ENCODE measurements at regions not wholly inside any gene's neighbourhood (a gene's known extent, or its start where the extent isn't known, plus 50 kb on each side); places are given as distances from the start of the nearest gene placed in this dataset.

GRCh38 chrX:139204571-139204897 lies 326.0 kb upstream of the F9 start:
- H3K4me1 ChIP-seq (ENCODE audit: insufficient read depth) = no peaks in the 10 kb centered on the region
- H3K27me3 ChIP-seq = peaks cover 14% of the 10 kb centered on the region
- no peaks in the 10 kb centered on the region for H4K20me1 ChIP-seq (ENCODE audit: insufficient read depth, poor library complexity, severe bottlenecking)
- H3K4me2 ChIP-seq = peak overlapping the region; percentile 79
- no peaks in the 10 kb centered on the region for H3K36me3 ChIP-seq (replicated peaks; ENCODE audit: insufficient read depth, low read depth)
- peak overlapping the region; percentile 35 for H3K4me3 ChIP-seq
- TF ChIP-seq EZH2phosphoT487 (IDR thresholded peaks at IDR 0.05; ENCODE audit: low read depth, severe bottlenecking, unreplicated experiment) (no peak), CTCF (IDR thresholded peaks at IDR 0.05; ENCODE audit: poor library complexity) (no peak), EZH2 (IDR thresholded peaks at IDR 0.05; ENCODE audit: borderline replicate concordance) (no peak)
- 63% methylated on average over 20 of the region's 20 CpGs for whole genome bisulfite sequencing (ENCODE audit: low lambda C conversion rate, missing lambda C conversion rate)
- H3K9me3 ChIP-seq (ENCODE audit: low read depth) = no peaks in the 10 kb centered on the region
- peak overlapping the region; percentile 71 for H2AFZ ChIP-seq
- DNase-seq (ENCODE audit: low spot score) = no peak
- no peaks in the 10 kb centered on the region for H3K9me2 ChIP-seq (replicated peaks; ENCODE audit: insufficient read depth)
- no peaks in the 10 kb centered on the region for H3K79me2 ChIP-seq
- H3K27ac ChIP-seq = peak overlapping the region; percentile 2

GRCh38 chrX:139203651-139204570 lies 326.6 kb upstream of the F9 start:
- Histone ChIP-seq H4K20me1 (ENCODE audit: insufficient read depth, poor library complexity, severe bottlenecking) (no peaks in the 10 kb centered on the region), H3K27me3 (peaks cover 14% of the 10 kb centered on the region), H2AFZ (peak overlapping the region; percentile 71), H3K79me2 (no peaks in the 10 kb centered on the region), H3K9me3 (ENCODE audit: low read depth) (no peaks in the 10 kb centered on the region), H3K36me3 (replicated peaks; ENCODE audit: insufficient read depth, low read depth) (no peaks in the 10 kb centered on the region), H3K4me2 (peak overlapping the region; percentile 79), H3K27ac (peak overlapping the region; percentile 2), H3K4me3 (peak overlapping the region; percentile 35), H3K9me2 (replicated peaks; ENCODE audit: insufficient read depth) (no peaks in the 10 kb centered on the region), H3K4me1 (ENCODE audit: insufficient read depth) (no peaks in the 10 kb centered on the region)
- peak; percentile 38 for DNase-seq (ENCODE audit: low spot score)
- TF ChIP-seq EZH2 (IDR thresholded peaks at IDR 0.05; ENCODE audit: borderline replicate concordance) (peak; percentile 36), EZH2phosphoT487 (IDR thresholded peaks at IDR 0.05; ENCODE audit: low read depth, severe bottlenecking, unreplicated experiment) (no peak), CTCF (IDR thresholded peaks at IDR 0.05; ENCODE audit: poor library complexity) (peak; percentile 14)
- 33% methylated on average over 56 of the region's 99 CpGs for WGBS (ENCODE audit: low lambda C conversion rate, missing lambda C conversion rate)

GRCh38 chrX:139202742-139203420 lies 327.7 kb upstream of the F9 start:
- H3K4me2 ChIP-seq = peak overlapping the region; percentile 79

More at GRCh38 chrX:139202742-139203420, 327.7 kb upstream of the F9 start:
- no peaks in the 10 kb centered on the region for H3K4me1 ChIP-seq (ENCODE audit: insufficient read depth)
- DNase-seq (ENCODE audit: low spot score) = peak; percentile 20
- H3K9me3 ChIP-seq (ENCODE audit: low read depth) = no peaks in the 10 kb centered on the region
- H3K79me2 ChIP-seq = no peaks in the 10 kb centered on the region
- H3K36me3 ChIP-seq (replicated peaks; ENCODE audit: insufficient read depth, low read depth) = no peaks in the 10 kb centered on the region
- no peaks in the 10 kb centered on the region for H4K20me1 ChIP-seq (ENCODE audit: insufficient read depth, poor library complexity, severe bottlenecking)
- 40% methylated on average over 31 of the region's 34 CpGs for WGBS (ENCODE audit: low lambda C conversion rate, missing lambda C conversion rate)
- H2AFZ ChIP-seq = no peak overlapping the region
- no peak overlapping the region for H3K27ac ChIP-seq
- TF ChIP-seq EZH2 (IDR thresholded peaks at IDR 0.05; ENCODE audit: borderline replicate concordance) = peak; percentile 1
- no peak for TF ChIP-seq CTCF (IDR thresholded peaks at IDR 0.05; ENCODE audit: poor library complexity)
- no peak overlapping the region for H3K4me3 ChIP-seq
- H3K27me3 ChIP-seq = peaks cover 14% of the 10 kb centered on the region
- H3K9me2 ChIP-seq (replicated peaks; ENCODE audit: insufficient read depth) = no peaks in the 10 kb centered on the region
